Mesendoderm (in vitro differentiated cells): ENCODE measurements at regions not wholly inside any gene's neighbourhood (a gene's known extent, or its start where the extent isn't known, plus 50 kb on each side); places are given as distances from the start of the nearest gene placed in this dataset.

Source experiments
- DNase-seq: peaks from one replicate; pipeline ENCODE4 v3.0.0; 2013
- H2AK5ac ChIP-seq: 2 replicates; pipeline ENCODE4 v1.6.1; 2013; ENCODE audit warnings: low read length, inconsistent platforms
- H2BK120ac ChIP-seq: 2 replicates; pipeline ENCODE4 v1.6.1; 2013; ENCODE audit warnings: low read depth, mild to moderate bottlenecking, low read length, moderate library complexity, mixed read lengths
- H2BK15ac ChIP-seq: replicated peaks from 2 replicates; pipeline ENCODE4 v1.6.1; 2013; ENCODE audit warnings: low read depth, mild to moderate bottlenecking, moderate library complexity
- H2BK5ac ChIP-seq: 2 replicates; pipeline ENCODE4 v1.6.1; 2013; ENCODE audit warnings: low read length, inconsistent platforms
- H3K18ac ChIP-seq: 2 replicates; pipeline ENCODE4 v1.6.1; 2013; ENCODE audit warnings: mild to moderate bottlenecking, low read length, mixed read lengths
- H3K23ac ChIP-seq: one replicate; pipeline ENCODE4 v1.6.1; 2013; ENCODE audit warnings: low read length
- H3K27ac ChIP-seq: 2 replicates; pipeline ENCODE4 v1.5.1; 2013; ENCODE audit warnings: low read depth, mild to moderate bottlenecking, inconsistent platforms, low read length, moderate library complexity
- H3K27me3 ChIP-seq: 2 replicates; pipeline ENCODE4 v1.6.1; 2013; ENCODE audit warnings: low read length, control low read depth, mild to moderate bottlenecking, inconsistent platforms; ENCODE audit not compliant: insufficient read depth, poor library complexity
- H3K36me3 ChIP-seq: 2 replicates; pipeline ENCODE4 v1.6.1; 2013; ENCODE audit warnings: low read length, inconsistent platforms; ENCODE audit not compliant: control insufficient read depth, insufficient read depth
- H3K4ac ChIP-seq: one replicate; pipeline ENCODE4 v1.6.1; 2013; ENCODE audit warnings: low read depth, mild to moderate bottlenecking, low read length, moderate library complexity
- H3K4me1 ChIP-seq: 2 replicates; pipeline ENCODE4 v1.6.1; 2013; ENCODE audit warnings: low read depth, low read length, inconsistent platforms; ENCODE audit not compliant: control insufficient read depth
- H3K4me2 ChIP-seq: 2 replicates; pipeline ENCODE4 v1.6.1; 2013; ENCODE audit warnings: low read length
- H3K4me3 ChIP-seq: 2 replicates; pipeline ENCODE4 v1.5.1; 2013; ENCODE audit warnings: mild to moderate bottlenecking, low read length
- H3K56ac ChIP-seq: one replicate; pipeline ENCODE4 v1.6.1; 2013; ENCODE audit warnings: low read length
- H3K79me1 ChIP-seq: 2 replicates; pipeline ENCODE4 v1.6.1; 2013; ENCODE audit warnings: low read length, inconsistent platforms
- H3K79me2 ChIP-seq: 2 replicates; pipeline ENCODE4 v1.6.1; 2013; ENCODE audit warnings: mild to moderate bottlenecking, low read length; ENCODE audit not compliant: control insufficient read depth, insufficient read depth
- H3K9ac ChIP-seq: 2 replicates; pipeline ENCODE4 v1.6.1; 2013; ENCODE audit warnings: low read length, inconsistent platforms
- H4K5ac ChIP-seq: one replicate; pipeline ENCODE4 v1.6.1; 2013; ENCODE audit warnings: low read length
- H4K8ac ChIP-seq: one replicate; pipeline ENCODE4 v1.6.1; 2013; ENCODE audit warnings: low read depth, mild to moderate bottlenecking, control low read depth, low read length, moderate library complexity
- WGBS: extraction: QIAGEN DNeasy Blood & Tissue Kit; methylation state at CpG from one replicate; pipeline ENCODE4 v1.1.7; 2013; ENCODE audit warnings: low lambda C conversion rate, missing lambda C conversion rate; ENCODE audit not compliant: insufficient coverage; ENCODE audit errors: extremely low coverage; 5-methylcytosine and 5-hydroxymethylcytosine counted together

DNA sequence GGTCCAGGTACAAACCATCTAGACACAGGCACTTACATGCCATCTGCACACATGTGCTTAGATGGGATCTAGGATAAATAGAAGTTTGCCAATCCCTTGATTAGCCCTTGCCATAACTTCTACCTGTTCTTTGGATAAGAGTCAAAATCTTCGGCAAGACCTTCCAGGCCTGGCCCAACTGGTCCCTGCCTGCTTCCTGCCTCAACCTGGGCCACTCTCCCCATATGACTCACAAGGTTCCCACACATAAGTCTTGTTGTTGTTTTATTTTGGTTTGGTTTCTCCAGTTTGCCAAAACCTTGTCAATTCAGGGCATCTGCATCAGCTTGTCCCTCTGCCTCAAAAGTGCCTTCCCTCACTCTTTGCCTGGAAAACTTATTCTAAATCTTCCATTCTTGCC lies 95.3 kb upstream of the XYLT1 start:
- H3K4ac ChIP-seq: no peak overlapping the region
- no peaks in the 10 kb centered on the region for H3K79me2 ChIP-seq
- H2BK5ac ChIP-seq: no peak overlapping the region
- no peak overlapping the region for H4K5ac ChIP-seq
- no peak overlapping the region for H3K4me2 ChIP-seq
- H2BK15ac ChIP-seq: no peak overlapping the region
- H3K56ac ChIP-seq: no peak overlapping the region
- no peaks in the 10 kb centered on the region for H3K79me1 ChIP-seq
- no peak overlapping the region for H3K9ac ChIP-seq
- no peak overlapping the region for H3K4me3 ChIP-seq
- no peak for DNase-seq
- no peaks in the 10 kb centered on the region for H3K36me3 ChIP-seq
- no peak overlapping the region for H3K27ac ChIP-seq
- no peak overlapping the region for H3K23ac ChIP-seq
- H2BK120ac ChIP-seq: no peak overlapping the region
- no CpG with 5 or more reads among the region's 1 CpG for WGBS
- H3K4me1 ChIP-seq: no peaks in the 10 kb centered on the region
- H3K18ac ChIP-seq: no peak overlapping the region
- H2AK5ac ChIP-seq: no peak overlapping the region
- H3K27me3 ChIP-seq: no peaks in the 10 kb centered on the region
- no peak overlapping the region for H4K8ac ChIP-seq

DNA sequence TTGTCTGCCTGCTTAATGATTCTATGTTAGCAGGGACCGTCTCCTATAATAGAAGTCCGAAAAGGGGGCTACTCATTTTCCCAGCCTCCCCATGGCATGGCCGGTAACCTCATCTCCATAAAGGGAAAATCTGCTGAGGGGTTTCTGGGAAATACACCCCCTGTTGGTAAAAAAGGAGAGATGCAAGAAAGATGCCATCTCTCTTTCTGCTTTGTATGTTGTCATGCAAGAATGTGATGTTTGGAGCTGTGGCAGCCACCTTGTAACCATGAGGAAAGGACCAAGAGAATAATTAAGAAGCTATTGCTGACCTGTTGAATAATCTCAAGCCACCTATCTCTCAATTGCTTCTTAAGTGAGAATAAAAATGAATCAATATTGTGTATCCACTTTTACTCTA lies 94.8 kb upstream of the XYLT1 start:
- Histone ChIP-seq H3K56ac (no peak overlapping the region), H3K4me3 (no peak overlapping the region), H2BK120ac (no peak overlapping the region), H3K18ac (no peak overlapping the region), H3K4me1 (no peaks in the 10 kb centered on the region), H3K23ac (no peak overlapping the region), H4K5ac (no peak overlapping the region), H3K27ac (no peak overlapping the region), H3K27me3 (no peaks in the 10 kb centered on the region), H2BK15ac (no peak overlapping the region), H2AK5ac (no peak overlapping the region), H3K36me3 (no peaks in the 10 kb centered on the region), H3K79me2 (no peaks in the 10 kb centered on the region), H4K8ac (no peak overlapping the region), H3K4me2 (no peak overlapping the region), H3K9ac (no peak overlapping the region), H3K79me1 (no peaks in the 10 kb centered on the region), H3K4ac (no peak overlapping the region), H2BK5ac (no peak overlapping the region)
- DNase-seq: no peak
- no CpG with 5 or more reads among the region's 3 CpGs for WGBS

DNA sequence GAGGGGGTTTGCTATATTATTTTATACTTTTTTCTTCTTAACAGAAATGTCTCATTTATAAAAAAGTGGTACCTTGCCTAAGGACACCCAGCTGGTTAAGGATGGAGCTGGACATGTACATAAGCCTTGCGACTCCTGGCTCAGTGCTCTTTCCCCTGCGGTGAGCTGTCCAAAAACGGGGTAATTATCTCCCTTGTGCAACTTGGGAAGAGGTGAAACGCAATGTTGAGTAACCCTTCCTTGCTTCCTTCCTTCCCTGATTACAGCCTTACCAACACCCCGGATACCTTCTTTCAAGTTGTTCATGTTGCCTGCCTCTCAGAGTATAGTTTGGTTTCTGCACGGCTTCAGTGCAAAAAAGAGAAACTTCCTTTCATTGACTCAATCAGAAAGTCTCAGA lies 94.1 kb upstream of the XYLT1 start:
- no peak overlapping the region for H2BK15ac ChIP-seq
- H2AK5ac ChIP-seq: no peak overlapping the region
- H3K9ac ChIP-seq: no peak overlapping the region
- H4K5ac ChIP-seq: no peak overlapping the region
- H3K4me2 ChIP-seq: no peak overlapping the region
- no peaks in the 10 kb centered on the region for H3K27me3 ChIP-seq
- no peak overlapping the region for H3K23ac ChIP-seq
- H3K18ac ChIP-seq: no peak overlapping the region
- DNase-seq: no peak
- no peak overlapping the region for H2BK120ac ChIP-seq
- H3K27ac ChIP-seq: no peak overlapping the region
- H3K4ac ChIP-seq: no peak overlapping the region
- no peaks in the 10 kb centered on the region for H3K79me2 ChIP-seq
- no peak overlapping the region for H3K4me3 ChIP-seq
- H3K4me1 ChIP-seq: no peaks in the 10 kb centered on the region
- H2BK5ac ChIP-seq: no peak overlapping the region
- WGBS: no CpG with 5 or more reads among the region's 6 CpGs
- no peak overlapping the region for H3K56ac ChIP-seq
- H3K79me1 ChIP-seq: no peaks in the 10 kb centered on the region
- H4K8ac ChIP-seq: no peak overlapping the region
- no peaks in the 10 kb centered on the region for H3K36me3 ChIP-seq

DNA sequence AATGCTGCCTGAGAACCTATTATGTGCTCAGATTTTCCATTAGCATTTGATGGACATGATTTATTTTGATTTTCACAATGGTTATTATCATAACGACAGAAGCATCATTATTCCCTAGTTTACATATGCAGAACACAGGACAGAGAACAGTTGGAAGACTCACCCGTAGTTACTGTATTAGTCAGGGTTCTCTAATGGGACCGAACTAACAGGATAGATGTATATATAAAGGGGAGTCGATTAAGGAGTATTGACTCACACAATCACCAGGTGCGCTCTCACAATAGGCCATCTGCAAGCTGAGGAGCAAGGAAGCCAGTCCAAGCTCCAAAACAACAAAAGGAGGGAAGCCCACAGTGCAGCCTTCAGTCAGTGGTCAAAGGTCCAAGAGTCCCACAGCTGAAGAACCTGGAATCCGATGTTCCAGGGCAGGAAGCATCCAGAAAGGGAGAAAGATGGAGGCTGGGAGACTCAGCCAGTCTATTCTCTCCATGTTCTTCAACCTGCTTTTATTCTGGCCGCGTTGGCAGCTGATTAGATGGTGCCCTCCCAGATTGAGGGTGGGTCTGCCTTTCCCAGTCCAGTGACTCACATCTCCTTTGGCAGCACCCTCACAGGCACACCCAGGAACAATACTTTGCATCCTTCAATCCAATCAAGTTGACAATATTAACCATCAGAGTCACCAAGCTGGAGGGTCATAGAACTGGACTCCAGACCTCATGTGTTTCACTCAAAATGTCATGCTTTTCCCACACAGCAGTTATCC lies 92.7 kb upstream of the XYLT1 start:
- no peak for DNase-seq

DNA sequence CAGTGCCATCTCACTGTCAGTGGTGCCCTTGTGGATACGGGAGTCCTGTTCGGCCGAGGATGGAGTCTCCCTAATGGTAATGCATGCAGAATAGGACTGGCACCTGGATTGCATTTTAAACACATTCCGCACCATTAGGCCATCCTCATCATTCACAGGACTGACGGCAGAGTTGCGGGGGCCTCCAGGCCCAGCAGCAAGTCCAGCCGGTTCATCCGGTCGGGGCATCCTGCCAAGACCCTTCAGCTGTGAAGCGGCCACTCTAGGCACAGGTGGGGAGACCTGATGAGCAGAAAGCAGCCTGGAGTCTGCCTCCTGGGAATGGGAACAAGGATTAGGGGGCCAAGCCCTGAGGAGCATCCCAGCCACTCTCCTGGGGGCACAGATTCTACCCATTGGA lies 90.3 kb upstream of the XYLT1 start:
- H2BK15ac ChIP-seq: no peak overlapping the region
- no CpG with 5 or more reads among the region's 10 CpGs for WGBS

More for the DNA sequence above, 92.7 kb upstream of the XYLT1 start:
- Histone ChIP-seq H3K36me3 (no peaks in the 10 kb centered on the region), H3K23ac (no peak overlapping the region), H3K4me2 (no peak overlapping the region), H3K4me3 (no peak overlapping the region), H2BK5ac (no peak overlapping the region), H2AK5ac (no peak overlapping the region), H3K4me1 (no peaks in the 10 kb centered on the region), H3K27ac (no peak overlapping the region), H3K9ac (no peak overlapping the region), H2BK15ac (no peak overlapping the region), H2BK120ac (no peak overlapping the region), H3K56ac (no peak overlapping the region), H4K5ac (no peak overlapping the region), H3K27me3 (no peaks in the 10 kb centered on the region), H4K8ac (no peak overlapping the region), H3K79me2 (no peaks in the 10 kb centered on the region), H3K18ac (no peak overlapping the region), H3K79me1 (no peaks in the 10 kb centered on the region), H3K4ac (no peak overlapping the region)
- WGBS: no CpG with 5 or more reads among the region's 8 CpGs

DNA sequence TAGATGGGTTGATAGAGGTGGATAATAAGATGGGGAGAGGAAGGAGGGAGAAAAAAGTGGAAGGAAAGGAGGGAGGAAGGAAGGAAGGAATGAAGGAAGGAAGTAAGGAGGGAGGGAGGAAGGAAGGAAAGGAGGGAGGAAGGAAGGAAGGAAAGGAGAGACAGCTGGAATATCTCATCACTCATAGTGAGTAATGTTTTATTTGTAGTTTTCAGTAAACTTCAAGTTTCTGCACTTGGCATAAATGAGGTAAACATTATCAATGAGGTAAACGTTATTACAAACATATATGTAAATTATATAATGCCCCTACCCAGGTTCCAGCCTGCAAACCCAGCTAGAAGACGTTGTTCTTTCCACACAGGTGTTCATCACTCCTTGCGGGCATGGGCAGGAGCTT lies 89.8 kb upstream of the XYLT1 start:
- Histone ChIP-seq H3K18ac (no peak overlapping the region), H3K23ac (no peak overlapping the region), H3K56ac (no peak overlapping the region), H3K27ac (no peak overlapping the region), H3K4ac (no peak overlapping the region), H2BK15ac (no peak overlapping the region), H3K9ac (no peak overlapping the region), H2BK120ac (no peak overlapping the region), H3K27me3 (no peaks in the 10 kb centered on the region), H3K4me3 (no peak overlapping the region), H3K4me2 (no peak overlapping the region), H3K79me2 (no peaks in the 10 kb centered on the region), H3K36me3 (no peaks in the 10 kb centered on the region), H4K5ac (no peak overlapping the region), H3K4me1 (no peaks in the 10 kb centered on the region), H3K79me1 (no peaks in the 10 kb centered on the region), H2BK5ac (no peak overlapping the region), H2AK5ac (no peak overlapping the region), H4K8ac (no peak overlapping the region)
- WGBS: no CpG with 5 or more reads among the region's 3 CpGs
- DNase-seq: no peak

More for the DNA sequence above, 90.3 kb upstream of the XYLT1 start:
- DNase-seq: no peak
- Histone ChIP-seq H3K36me3 (no peaks in the 10 kb centered on the region), H3K23ac (no peak overlapping the region), H3K79me1 (no peaks in the 10 kb centered on the region), H4K5ac (no peak overlapping the region), H3K4ac (no peak overlapping the region), H3K4me3 (no peak overlapping the region), H3K27me3 (no peaks in the 10 kb centered on the region), H3K56ac (no peak overlapping the region), H2BK5ac (no peak overlapping the region), H3K4me2 (no peak overlapping the region), H3K18ac (no peak overlapping the region), H3K27ac (no peak overlapping the region), H2BK120ac (no peak overlapping the region), H3K4me1 (no peaks in the 10 kb centered on the region), H3K79me2 (no peaks in the 10 kb centered on the region), H4K8ac (no peak overlapping the region), H2AK5ac (no peak overlapping the region), H3K9ac (no peak overlapping the region)
